HG03097 (cell line): ENCODE measurements at regions not wholly inside any gene's neighbourhood (a gene's known extent, or its start where the extent isn't known, plus 50 kb on each side); places are given as distances from the start of the nearest gene placed in this dataset.

Source experiments
- ATAC-seq: cut with Tn5 transposase; IDR thresholded peaks from one replicate; pipeline ENCODE4 v1.9.1; 2021; ENCODE audit not compliant: unreplicated experiment, low FRiP score

GRCh38 chr13:68697551-68697950, 1410.1 kb upstream of the ATXN8OS start:
- no peak for ATAC-seq

GRCh38 chr13:68696907-68697306, 1410.7 kb upstream of the ATXN8OS start:
- ATAC-seq, result no peak

GRCh38 chr13:68692049-68692448, 1415.6 kb upstream of the ATXN8OS start:
- no peak for ATAC-seq

- ATAC-seq, result no peak
Observed at GRCh38 chr13:68690567-68690966, 1417.1 kb upstream of the ATXN8OS start.

GRCh38 chr13:68676513-68677115, 1431.0 kb upstream of the ATXN8OS start:
- ATAC-seq, result no peak

- ATAC-seq, result no peak
Observed at GRCh38 chr13:68675209-68675608, 1432.4 kb upstream of the ATXN8OS start.

- no peak for ATAC-seq
Observed at GRCh38 chr13:68667863-68668262, 1437.7 kb upstream of the PCDH9 start.

- no peak for ATAC-seq
Observed at GRCh38 chr13:68666774-68667397, 1436.8 kb upstream of the PCDH9 start.

- no peak for ATAC-seq
Observed at GRCh38 chr13:68645814-68646213, 1415.7 kb upstream of the PCDH9 start.

- no peak for ATAC-seq
Observed at GRCh38 chr13:68644611-68645010, 1414.5 kb upstream of the PCDH9 start.

GRCh38 chr13:68636784-68637183, 1406.6 kb upstream of the PCDH9 start:
- ATAC-seq, result no peak

GRCh38 chr13:68628994-68629393, 1398.9 kb upstream of the PCDH9 start:
- no peak for ATAC-seq

GRCh38 chr13:68627379-68627778, 1397.2 kb upstream of the PCDH9 start:
- no peak for ATAC-seq

GRCh38 chr13:68616600-68617222, 1386.6 kb upstream of the PCDH9 start:
- ATAC-seq, result no peak

- ATAC-seq, result no peak
Observed at GRCh38 chr13:68609661-68610060, 1379.5 kb upstream of the PCDH9 start.

GRCh38 chr13:68608147-68608546, 1378.0 kb upstream of the PCDH9 start:
- ATAC-seq, result no peak

GRCh38 chr13:68597641-68598040, 1367.5 kb upstream of the PCDH9 start:
- ATAC-seq, result no peak

- peak; percentile 93 for ATAC-seq
Observed at GRCh38 chr13:68588623-68589022, 1358.5 kb upstream of the PCDH9 start.

GRCh38 chr13:68584776-68585175, 1354.6 kb upstream of the PCDH9 start:
- no peak for ATAC-seq

GRCh38 chr13:68574053-68574452, 1343.9 kb upstream of the PCDH9 start:
- ATAC-seq, result no peak

GRCh38 chr13:68551701-68552522, 1321.8 kb upstream of the PCDH9 start:
- no peak for ATAC-seq
